ENCODE measurements at regions not wholly inside any gene's neighbourhood (a gene's known extent, or its start where the extent isn't known, plus 50 kb on each side); places are given as distances from the start of the nearest gene placed in this dataset.

DNA sequence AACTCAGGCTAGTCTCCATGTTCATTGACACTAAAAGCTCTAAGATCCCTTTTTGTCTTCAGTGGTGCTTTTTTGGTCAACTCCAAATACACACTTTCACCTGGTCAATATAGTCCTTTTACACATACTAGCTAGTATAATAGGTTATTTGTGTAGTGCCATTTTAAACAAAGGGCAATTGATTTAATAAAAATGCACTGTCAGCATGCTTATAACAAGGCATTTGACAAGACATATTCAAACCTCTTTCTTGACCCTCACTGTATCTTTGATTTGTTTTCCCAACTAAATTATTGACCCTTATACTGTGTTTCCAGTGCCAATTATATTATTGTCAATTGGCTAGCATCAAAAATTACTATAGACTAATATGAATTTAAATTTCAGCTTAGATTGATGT, 1117.6 kb upstream of the DDX18 start:
- no peak overlapping the region for H3K27ac ChIP-seq (ENCODE audit: low read depth in 1 of 2, low read length in 2 of 2)
- no peaks in the 10 kb centered on the region for H3K9me3 ChIP-seq (ENCODE audit: control insufficient read depth in 4 of 4, low read length in 3 of 4)
- no peaks in the 10 kb centered on the region for H3K27me3 ChIP-seq (ENCODE audit: control insufficient read depth in 4 of 4, insufficient read depth in 4 of 4, low read length in 3 of 4)
- H3K36me3 ChIP-seq (ENCODE audit: control insufficient read depth in 4 of 4, insufficient read depth in 3 of 4, low read depth in 1 of 4, low read length in 3 of 4), result no peaks in the 10 kb centered on the region
- TF ChIP-seq FOXA1 (IDR thresholded peaks at IDR 0.05) (no peak), HNF4A (conservative IDR thresholded peaks at IDR 0.05) (no peak), NR2F2 (IDR thresholded peaks at IDR 0.05) (no peak), YY1 (IDR thresholded peaks at IDR 0.05) (no peak), RAD21 (IDR thresholded peaks at IDR 0.05) (no peak)
- TF ChIP-seq, protein P1, sequence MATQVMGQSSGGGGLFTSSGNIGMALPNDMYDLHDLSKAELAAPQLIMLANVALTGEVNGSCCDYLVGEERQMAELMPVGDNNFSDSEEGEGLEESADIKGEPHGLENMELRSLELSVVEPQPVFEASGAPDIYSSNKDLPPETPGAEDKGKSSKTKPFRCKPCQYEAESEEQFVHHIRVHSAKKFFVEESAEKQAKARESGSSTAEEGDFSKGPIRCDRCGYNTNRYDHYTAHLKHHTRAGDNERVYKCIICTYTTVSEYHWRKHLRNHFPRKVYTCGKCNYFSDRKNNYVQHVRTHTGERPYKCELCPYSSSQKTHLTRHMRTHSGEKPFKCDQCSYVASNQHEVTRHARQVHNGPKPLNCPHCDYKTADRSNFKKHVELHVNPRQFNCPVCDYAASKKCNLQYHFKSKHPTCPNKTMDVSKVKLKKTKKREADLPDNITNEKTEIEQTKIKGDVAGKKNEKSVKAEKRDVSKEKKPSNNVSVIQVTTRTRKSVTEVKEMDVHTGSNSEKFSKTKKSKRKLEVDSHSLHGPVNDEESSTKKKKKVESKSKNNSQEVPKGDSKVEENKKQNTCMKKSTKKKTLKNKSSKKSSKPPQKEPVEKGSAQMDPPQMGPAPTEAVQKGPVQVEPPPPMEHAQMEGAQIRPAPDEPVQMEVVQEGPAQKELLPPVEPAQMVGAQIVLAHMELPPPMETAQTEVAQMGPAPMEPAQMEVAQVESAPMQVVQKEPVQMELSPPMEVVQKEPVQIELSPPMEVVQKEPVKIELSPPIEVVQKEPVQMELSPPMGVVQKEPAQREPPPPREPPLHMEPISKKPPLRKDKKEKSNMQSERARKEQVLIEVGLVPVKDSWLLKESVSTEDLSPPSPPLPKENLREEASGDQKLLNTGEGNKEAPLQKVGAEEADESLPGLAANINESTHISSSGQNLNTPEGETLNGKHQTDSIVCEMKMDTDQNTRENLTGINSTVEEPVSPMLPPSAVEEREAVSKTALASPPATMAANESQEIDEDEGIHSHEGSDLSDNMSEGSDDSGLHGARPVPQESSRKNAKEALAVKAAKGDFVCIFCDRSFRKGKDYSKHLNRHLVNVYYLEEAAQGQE (IDR thresholded peaks at IDR 0.05), result no peak
- TF ChIP-seq, protein P2, sequence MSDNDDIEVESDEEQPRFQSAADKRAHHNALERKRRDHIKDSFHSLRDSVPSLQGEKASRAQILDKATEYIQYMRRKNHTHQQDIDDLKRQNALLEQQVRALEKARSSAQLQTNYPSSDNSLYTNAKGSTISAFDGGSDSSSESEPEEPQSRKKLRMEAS (IDR thresholded peaks at IDR 0.05), result no peak
- TF ChIP-seq, protein P3, sequence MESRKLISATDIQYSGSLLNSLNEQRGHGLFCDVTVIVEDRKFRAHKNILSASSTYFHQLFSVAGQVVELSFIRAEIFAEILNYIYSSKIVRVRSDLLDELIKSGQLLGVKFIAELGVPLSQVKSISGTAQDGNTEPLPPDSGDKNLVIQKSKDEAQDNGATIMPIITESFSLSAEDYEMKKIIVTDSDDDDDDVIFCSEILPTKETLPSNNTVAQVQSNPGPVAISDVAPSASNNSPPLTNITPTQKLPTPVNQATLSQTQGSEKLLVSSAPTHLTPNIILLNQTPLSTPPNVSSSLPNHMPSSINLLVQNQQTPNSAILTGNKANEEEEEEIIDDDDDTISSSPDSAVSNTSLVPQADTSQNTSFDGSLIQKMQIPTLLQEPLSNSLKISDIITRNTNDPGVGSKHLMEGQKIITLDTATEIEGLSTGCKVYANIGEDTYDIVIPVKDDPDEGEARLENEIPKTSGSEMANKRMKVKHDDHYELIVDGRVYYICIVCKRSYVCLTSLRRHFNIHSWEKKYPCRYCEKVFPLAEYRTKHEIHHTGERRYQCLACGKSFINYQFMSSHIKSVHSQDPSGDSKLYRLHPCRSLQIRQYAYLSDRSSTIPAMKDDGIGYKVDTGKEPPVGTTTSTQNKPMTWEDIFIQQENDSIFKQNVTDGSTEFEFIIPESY (IDR thresholded peaks at IDR 0.05), result no peak
- DNase-seq (ENCODE audit: low spot score), result no peak
- H3K9ac ChIP-seq (ENCODE audit: low read depth in 1 of 2, low read length in 2 of 2), result no peak overlapping the region
- no peaks in the 10 kb centered on the region for H3K4me1 ChIP-seq (ENCODE audit: control insufficient read depth in 4 of 4, insufficient read depth in 4 of 4, low read length in 3 of 4)
- no peak overlapping the region for H3K4me3 ChIP-seq (ENCODE audit: low read depth in 1 of 3, low read length in 3 of 3)

DNA sequence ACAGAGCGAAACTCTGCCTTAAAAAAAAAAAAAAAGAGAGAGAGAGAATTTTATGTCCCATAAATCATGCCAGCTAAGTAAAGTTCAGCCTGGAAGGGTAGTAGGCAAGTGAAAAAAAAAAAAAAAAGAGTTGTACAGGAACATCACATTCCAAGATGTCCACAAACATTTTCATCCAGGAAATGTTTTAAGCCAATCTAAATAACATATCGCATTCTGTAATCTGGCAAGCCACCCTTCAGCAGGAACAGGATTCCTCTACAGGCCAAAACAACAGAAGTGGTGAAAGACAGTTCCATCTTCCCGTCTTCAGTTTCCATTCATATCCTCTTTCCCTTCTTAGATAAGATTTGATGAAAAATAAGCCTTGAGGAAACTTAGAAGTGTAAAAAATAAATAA, 1108.1 kb upstream of the DDX18 start:
- Histone ChIP-seq H3K4me3 (ENCODE audit: low read depth in 1 of 3, low read length in 3 of 3) (no peak overlapping the region), H3K4me1 (ENCODE audit: control insufficient read depth in 4 of 4, insufficient read depth in 4 of 4, low read length in 3 of 4) (no peaks in the 10 kb centered on the region), H3K9ac (ENCODE audit: low read depth in 1 of 2, low read length in 2 of 2) (no peak overlapping the region), H3K27me3 (ENCODE audit: control insufficient read depth in 4 of 4, insufficient read depth in 4 of 4, low read length in 3 of 4) (no peaks in the 10 kb centered on the region), H3K9me3 (ENCODE audit: control insufficient read depth in 4 of 4, low read length in 3 of 4) (no peaks in the 10 kb centered on the region), H3K36me3 (ENCODE audit: control insufficient read depth in 4 of 4, insufficient read depth in 3 of 4, low read depth in 1 of 4, low read length in 3 of 4) (no peaks in the 10 kb centered on the region), H3K27ac (ENCODE audit: low read depth in 1 of 2, low read length in 2 of 2) (no peak overlapping the region)
- no peak for DNase-seq (ENCODE audit: low spot score)
- TF ChIP-seq NR2F2 (IDR thresholded peaks at IDR 0.05) (no peak), RAD21 (IDR thresholded peaks at IDR 0.05) (no peak), YY1 (IDR thresholded peaks at IDR 0.05) (no peak), GABPA (IDR thresholded peaks at IDR 0.05 in 1 of 2, conservative IDR thresholded peaks at IDR 0.05 in 1 of 2) (no peak), FOXA1 (IDR thresholded peaks at IDR 0.05) (no peak), RXRA (IDR thresholded peaks at IDR 0.05) (no peak), TAF1 (conservative IDR thresholded peaks at IDR 0.05) (no peak), FOXA2 (IDR thresholded peaks at IDR 0.05) (no peak), JUND (IDR thresholded peaks at IDR 0.05) (no peak)
- TF ChIP-seq, protein P4, sequence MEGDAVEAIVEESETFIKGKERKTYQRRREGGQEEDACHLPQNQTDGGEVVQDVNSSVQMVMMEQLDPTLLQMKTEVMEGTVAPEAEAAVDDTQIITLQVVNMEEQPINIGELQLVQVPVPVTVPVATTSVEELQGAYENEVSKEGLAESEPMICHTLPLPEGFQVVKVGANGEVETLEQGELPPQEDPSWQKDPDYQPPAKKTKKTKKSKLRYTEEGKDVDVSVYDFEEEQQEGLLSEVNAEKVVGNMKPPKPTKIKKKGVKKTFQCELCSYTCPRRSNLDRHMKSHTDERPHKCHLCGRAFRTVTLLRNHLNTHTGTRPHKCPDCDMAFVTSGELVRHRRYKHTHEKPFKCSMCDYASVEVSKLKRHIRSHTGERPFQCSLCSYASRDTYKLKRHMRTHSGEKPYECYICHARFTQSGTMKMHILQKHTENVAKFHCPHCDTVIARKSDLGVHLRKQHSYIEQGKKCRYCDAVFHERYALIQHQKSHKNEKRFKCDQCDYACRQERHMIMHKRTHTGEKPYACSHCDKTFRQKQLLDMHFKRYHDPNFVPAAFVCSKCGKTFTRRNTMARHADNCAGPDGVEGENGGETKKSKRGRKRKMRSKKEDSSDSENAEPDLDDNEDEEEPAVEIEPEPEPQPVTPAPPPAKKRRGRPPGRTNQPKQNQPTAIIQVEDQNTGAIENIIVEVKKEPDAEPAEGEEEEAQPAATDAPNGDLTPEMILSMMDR (IDR thresholded peaks at IDR 0.05; ENCODE audit: low read depth, low read length, missing input control), result no peak
- TF ChIP-seq, protein P3 (IDR thresholded peaks at IDR 0.05), result no peak
- TF ChIP-seq, protein P5, sequence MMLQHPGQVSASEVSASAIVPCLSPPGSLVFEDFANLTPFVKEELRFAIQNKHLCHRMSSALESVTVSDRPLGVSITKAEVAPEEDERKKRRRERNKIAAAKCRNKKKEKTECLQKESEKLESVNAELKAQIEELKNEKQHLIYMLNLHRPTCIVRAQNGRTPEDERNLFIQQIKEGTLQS (IDR thresholded peaks at IDR 0.05), result no peak
- WGBS, result 81% methylated on average over 3 of the region's 3 CpGs

All from liver (tissue), 8 donors.